GM23338 (cell line): ENCODE measurements at regions not wholly inside any gene's neighbourhood (a gene's known extent, or its start where the extent isn't known, plus 50 kb on each side); places are given as distances from the start of the nearest gene placed in this dataset.

ENCODE experiments used
- CREB1 ChIP-seq: fragments of 250-450 bp; sonication (Bioruptor Pico); IDR thresholded peaks from 2 replicates; pipeline ENCODE4 v1.5.0; 2020; ENCODE audit warnings: low read depth, mild to moderate bottlenecking, moderate library complexity
- CTCF ChIP-seq, 2 experiments: fragments of 200-600 bp in 1 of 2; sonication (generic) in 1 of 2; conservative IDR thresholded peaks; 2 replicates each; pipeline versions ENCODE4 v1.5.1 to v1.6.1; 2016 to 2017; ENCODE audit warnings: antibody characterized with exemption in 2 of 2, low read depth in 2 of 2, mild to moderate bottlenecking in 2 of 2, moderate library complexity in 1 of 2
- ETS1 ChIP-seq: IDR thresholded peaks from 2 replicates; pipeline ENCODE4 v1.6.1; 2016; ENCODE audit warnings: antibody characterized with exemption
- EZH2 ChIP-seq: fragments of 200-600 bp; sonication (generic); IDR thresholded peaks from one replicate; pipeline ENCODE4 v1.8.0; 2017; ENCODE audit warnings: antibody characterized with exemption, mild to moderate bottlenecking, low read depth; ENCODE audit not compliant: unreplicated experiment
- EZH2phosphoT487 ChIP-seq: fragments of 200-600 bp; sonication (generic); IDR thresholded peaks from one replicate; pipeline ENCODE4 v1.8.1; 2018; ENCODE audit warnings: antibody characterized with exemption; ENCODE audit not compliant: unreplicated experiment
- JUNB ChIP-seq: IDR thresholded peaks from one replicate; pipeline ENCODE4 v1.6.1; 2016; ENCODE audit warnings: antibody characterized with exemption; ENCODE audit not compliant: unreplicated experiment
- POLR2AphosphoS5 ChIP-seq: IDR thresholded peaks from 2 replicates; pipeline ENCODE4 v1.6.1; 2016; ENCODE audit warnings: antibody characterized with exemption, low read depth
- REST ChIP-seq: IDR thresholded peaks from one replicate; pipeline ENCODE4 v1.6.1; 2018; ENCODE audit warnings: antibody characterized with exemption; ENCODE audit not compliant: unreplicated experiment
- ZNF114 ChIP-seq: fragments of 250-450 bp; sonication (Bioruptor Pico); IDR thresholded peaks from 2 replicates; pipeline ENCODE4 v1.5.0; 2020; ENCODE audit warnings: mild to moderate bottlenecking, moderate library complexity
- ZNF331 ChIP-seq: fragments of 250-450 bp; sonication (Bioruptor Pico); IDR thresholded peaks from 2 replicates; pipeline ENCODE4 v1.5.0; 2020; ENCODE audit warnings: low read depth, mild to moderate bottlenecking, moderate library complexity
- TF ChIP-seq, protein P1 (sequence below): fragments of 250-450 bp; sonication (Bioruptor Pico); IDR thresholded peaks from 2 replicates; pipeline ENCODE4 v1.5.0; 2020; ENCODE audit warnings: mild to moderate bottlenecking, moderate library complexity

- TF ChIP-seq REST (no peak), CTCF (conservative IDR thresholded peaks at IDR 0.05; ENCODE audit: low read depth in 2 of 2) (no peak), EZH2 (no peak), EZH2phosphoT487 (no peak), CREB1 (CRISPR knock-in tag) (no peak), POLR2AphosphoS5 (no peak), ZNF114 (CRISPR knock-in tag) (no peak), JUNB (no peak), ETS1 (no peak), ZNF331 (CRISPR knock-in tag) (no peak)
- TF ChIP-seq, protein P1, sequence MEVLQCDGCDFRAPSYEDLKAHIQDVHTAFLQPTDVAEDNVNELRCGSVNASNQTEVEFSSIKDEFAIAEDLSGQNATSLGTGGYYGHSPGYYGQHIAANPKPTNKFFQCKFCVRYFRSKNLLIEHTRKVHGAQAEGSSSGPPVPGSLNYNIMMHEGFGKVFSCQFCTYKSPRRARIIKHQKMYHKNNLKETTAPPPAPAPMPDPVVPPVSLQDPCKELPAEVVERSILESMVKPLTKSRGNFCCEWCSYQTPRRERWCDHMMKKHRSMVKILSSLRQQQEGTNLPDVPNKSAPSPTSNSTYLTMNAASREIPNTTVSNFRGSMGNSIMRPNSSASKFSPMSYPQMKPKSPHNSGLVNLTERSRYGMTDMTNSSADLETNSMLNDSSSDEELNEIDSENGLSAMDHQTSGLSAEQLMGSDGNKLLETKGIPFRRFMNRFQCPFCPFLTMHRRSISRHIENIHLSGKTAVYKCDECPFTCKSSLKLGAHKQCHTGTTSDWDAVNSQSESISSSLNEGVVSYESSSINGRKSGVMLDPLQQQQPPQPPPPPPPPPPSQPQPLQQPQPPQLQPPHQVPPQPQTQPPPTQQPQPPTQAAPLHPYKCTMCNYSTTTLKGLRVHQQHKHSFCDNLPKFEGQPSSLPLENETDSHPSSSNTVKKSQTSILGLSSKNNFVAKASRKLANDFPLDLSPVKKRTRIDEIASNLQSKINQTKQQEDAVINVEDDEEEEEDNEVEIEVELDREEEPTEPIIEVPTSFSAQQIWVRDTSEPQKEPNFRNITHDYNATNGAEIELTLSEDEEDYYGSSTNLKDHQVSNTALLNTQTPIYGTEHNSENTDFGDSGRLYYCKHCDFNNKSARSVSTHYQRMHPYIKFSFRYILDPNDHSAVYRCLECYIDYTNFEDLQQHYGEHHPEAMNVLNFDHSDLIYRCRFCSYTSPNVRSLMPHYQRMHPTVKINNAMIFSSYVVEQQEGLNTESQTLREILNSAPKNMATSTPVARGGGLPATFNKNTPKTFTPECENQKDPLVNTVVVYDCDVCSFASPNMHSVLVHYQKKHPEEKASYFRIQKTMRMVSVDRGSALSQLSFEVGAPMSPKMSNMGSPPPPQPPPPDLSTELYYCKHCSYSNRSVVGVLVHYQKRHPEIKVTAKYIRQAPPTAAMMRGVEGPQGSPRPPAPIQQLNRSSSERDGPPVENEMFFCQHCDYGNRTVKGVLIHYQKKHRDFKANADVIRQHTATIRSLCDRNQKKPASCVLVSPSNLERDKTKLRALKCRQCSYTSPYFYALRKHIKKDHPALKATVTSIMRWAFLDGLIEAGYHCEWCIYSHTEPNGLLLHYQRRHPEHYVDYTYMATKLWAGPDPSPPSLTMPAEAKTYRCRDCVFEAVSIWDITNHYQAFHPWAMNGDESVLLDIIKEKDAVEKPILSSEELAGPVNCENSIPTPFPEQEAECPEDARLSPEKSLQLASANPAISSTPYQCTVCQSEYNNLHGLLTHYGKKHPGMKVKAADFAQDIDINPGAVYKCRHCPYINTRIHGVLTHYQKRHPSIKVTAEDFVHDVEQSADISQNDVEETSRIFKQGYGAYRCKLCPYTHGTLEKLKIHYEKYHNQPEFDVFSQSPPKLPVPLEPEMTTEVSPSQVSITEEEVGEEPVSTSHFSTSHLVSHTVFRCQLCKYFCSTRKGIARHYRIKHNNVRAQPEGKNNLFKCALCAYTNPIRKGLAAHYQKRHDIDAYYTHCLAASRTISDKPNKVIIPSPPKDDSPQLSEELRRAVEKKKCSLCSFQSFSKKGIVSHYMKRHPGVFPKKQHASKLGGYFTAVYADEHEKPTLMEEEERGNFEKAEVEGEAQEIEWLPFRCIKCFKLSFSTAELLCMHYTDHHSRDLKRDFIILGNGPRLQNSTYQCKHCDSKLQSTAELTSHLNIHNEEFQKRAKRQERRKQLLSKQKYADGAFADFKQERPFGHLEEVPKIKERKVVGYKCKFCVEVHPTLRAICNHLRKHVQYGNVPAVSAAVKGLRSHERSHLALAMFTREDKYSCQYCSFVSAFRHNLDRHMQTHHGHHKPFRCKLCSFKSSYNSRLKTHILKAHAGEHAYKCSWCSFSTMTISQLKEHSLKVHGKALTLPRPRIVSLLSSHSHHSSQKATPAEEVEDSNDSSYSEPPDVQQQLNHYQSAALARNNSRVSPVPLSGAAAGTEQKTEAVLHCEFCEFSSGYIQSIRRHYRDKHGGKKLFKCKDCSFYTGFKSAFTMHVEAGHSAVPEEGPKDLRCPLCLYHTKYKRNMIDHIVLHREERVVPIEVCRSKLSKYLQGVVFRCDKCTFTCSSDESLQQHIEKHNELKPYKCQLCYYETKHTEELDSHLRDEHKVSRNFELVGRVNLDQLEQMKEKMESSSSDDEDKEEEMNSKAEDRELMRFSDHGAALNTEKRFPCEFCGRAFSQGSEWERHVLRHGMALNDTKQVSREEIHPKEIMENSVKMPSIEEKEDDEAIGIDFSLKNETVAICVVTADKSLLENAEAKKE: no peak
Observed at GRCh38 chr3:3693593-3693992, 105.6 kb upstream of the LRRN1 start.
